HepG2 (cell line): ENCODE measurements at regions not wholly inside any gene's neighbourhood (a gene's known extent, or its start where the extent isn't known, plus 50 kb on each side); places are given as distances from the start of the nearest gene placed in this dataset.

Experiments used
- ATF7 ChIP-seq, 2 experiments: fragments of 450-650 bp in 1 of 2; sonication (generic) in 1 of 2; formaldehyde crosslinking in 1 of 2; IDR thresholded peaks; 2 replicates each; pipeline versions ENCODE4 v1.4.0 to v1.6.1; 2016 to 2020; ENCODE audit warnings: antibody characterized with exemption in 1 of 2, mild to moderate bottlenecking in 1 of 2, missing genetic modification reagents in 1 of 2
- CTCF ChIP-seq: sonication (generic); formaldehyde crosslinking; IDR thresholded peaks from 2 replicates; pipeline ENCODE4 v1.5.0; 2020; ENCODE audit warnings: mild to moderate bottlenecking, missing genetic modification reagents, moderate library complexity
- MTA1 ChIP-seq: sonication (generic); formaldehyde crosslinking; IDR thresholded peaks from 2 replicates; pipeline ENCODE4 v1.4.0; 2020; ENCODE audit warnings: missing genetic modification reagents, mild to moderate bottlenecking, borderline replicate concordance
- RBM22 ChIP-seq: fragments of 200-400 bp; formaldehyde crosslinking; optimal IDR thresholded peaks from 2 replicates; pipeline ENCODE3; 2017; ENCODE audit warnings: mild to moderate bottlenecking, low read length, moderate library complexity
- ZBTB7A ChIP-seq: sonication (generic); formaldehyde crosslinking; IDR thresholded peaks from 2 replicates; pipeline ENCODE4 v1.8.0; 2022; ENCODE audit warnings: mild to moderate bottlenecking, missing genetic modification reagents
- TF ChIP-seq, protein P1 (sequence below): sonication (generic); formaldehyde crosslinking; IDR thresholded peaks from one replicate; pipeline ENCODE4 v1.5.1; 2020; ENCODE audit warnings: mild to moderate bottlenecking, missing genetic modification reagents; ENCODE audit errors: not compliant biosample characterization
- TF ChIP-seq, protein P2 (sequence below): sonication (generic); formaldehyde crosslinking; conservative IDR thresholded peaks from 2 replicates; pipeline ENCODE4 v1.4.0; 2020; ENCODE audit warnings: missing genetic modification reagents

DNA sequence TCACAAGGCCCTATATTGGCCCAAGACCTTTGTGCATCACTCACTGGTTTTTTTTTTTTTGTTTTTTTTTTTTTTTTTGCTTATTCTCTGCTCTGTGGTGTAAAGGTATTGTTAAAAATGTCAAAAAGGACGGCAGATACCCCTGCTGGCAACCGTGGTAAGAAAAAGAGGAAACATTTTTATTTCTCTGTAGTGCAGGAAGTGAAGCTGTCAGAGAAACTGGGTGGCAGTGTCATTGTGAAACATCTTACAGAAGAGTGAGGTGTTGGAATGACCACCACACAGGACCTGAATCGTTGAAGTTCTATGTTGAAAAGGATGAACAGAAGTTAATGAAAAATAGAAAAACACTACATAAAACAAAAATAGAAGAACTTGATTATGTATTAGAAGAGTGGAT lies 346.4 kb downstream of the FGF9 start:
- no peak for TF ChIP-seq ZBTB7A (CRISPR knock-in tag)
- no peak for TF ChIP-seq ATF7 (IDR thresholded peaks at IDR 0.05)
- TF ChIP-seq ATF7 (CRISPR knock-in tag; IDR thresholded peaks at IDR 0.05), result no peak
- TF ChIP-seq, protein P1, sequence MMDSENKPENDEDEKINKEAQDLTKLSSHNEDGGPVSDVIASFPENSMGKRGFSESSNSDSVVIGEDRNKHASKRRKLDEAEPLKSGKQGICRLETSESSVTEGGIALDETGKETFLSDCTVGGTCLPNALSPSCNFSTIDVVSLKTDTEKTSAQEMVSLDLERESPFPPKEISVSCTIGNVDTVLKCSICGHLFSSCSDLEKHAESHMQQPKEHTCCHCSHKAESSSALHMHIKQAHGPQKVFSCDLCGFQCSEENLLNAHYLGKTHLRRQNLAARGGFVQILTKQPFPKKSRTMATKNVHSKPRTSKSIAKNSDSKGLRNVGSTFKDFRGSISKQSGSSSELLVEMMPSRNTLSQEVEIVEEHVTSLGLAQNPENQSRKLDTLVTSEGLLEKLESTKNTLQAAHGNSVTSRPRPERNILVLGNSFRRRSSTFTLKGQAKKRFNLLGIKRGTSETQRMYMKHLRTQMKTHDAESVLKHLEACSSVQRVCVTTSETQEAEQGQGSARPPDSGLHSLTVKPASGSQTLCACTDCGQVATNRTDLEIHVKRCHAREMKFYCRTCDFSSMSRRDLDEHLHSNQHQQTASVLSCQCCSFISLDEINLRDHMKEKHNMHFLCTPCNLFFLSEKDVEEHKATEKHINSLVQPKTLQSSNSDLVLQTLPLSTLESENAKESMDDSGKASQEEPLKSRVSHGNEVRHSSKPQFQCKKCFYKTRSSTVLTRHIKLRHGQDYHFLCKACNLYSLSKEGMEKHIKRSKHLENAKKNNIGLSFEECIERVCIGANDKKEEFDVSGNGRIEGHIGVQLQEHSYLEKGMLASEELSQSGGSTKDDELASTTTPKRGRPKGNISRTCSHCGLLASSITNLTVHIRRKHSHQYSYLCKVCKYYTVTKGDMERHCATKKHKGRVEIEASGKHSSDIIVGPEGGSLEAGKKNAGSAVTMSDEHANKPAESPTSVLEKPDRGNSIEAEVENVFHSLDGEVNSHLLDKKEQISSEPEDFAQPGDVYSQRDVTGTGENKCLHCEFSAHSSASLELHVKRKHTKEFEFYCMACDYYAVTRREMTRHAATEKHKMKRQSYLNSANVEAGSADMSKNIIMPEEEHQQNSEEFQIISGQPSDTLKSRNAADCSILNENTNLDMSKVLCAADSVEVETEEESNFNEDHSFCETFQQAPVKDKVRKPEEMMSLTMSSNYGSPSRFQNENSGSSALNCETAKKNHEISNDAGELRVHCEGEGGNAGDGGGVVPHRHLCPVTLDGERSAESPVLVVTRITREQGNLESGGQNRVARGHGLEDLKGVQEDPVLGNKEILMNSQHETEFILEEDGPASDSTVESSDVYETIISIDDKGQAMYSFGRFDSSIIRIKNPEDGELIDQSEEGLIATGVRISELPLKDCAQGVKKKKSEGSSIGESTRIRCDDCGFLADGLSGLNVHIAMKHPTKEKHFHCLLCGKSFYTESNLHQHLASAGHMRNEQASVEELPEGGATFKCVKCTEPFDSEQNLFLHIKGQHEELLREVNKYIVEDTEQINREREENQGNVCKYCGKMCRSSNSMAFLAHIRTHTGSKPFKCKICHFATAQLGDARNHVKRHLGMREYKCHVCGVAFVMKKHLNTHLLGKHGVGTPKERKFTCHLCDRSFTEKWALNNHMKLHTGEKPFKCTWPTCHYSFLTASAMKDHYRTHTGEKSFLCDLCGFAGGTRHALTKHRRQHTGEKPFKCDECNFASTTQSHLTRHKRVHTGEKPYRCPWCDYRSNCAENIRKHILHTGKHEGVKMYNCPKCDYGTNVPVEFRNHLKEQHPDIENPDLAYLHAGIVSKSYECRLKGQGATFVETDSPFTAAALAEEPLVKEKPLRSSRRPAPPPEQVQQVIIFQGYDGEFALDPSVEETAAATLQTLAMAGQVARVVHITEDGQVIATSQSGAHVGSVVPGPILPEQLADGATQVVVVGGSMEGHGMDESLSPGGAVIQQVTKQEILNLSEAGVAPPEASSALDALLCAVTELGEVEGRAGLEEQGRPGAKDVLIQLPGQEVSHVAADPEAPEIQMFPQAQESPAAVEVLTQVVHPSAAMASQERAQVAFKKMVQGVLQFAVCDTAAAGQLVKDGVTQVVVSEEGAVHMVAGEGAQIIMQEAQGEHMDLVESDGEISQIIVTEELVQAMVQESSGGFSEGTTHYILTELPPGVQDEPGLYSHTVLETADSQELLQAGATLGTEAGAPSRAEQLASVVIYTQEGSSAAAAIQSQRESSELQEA (CRISPR knock-in tag), result no peak
- TF ChIP-seq RBM22, result no peak
- TF ChIP-seq MTA1 (CRISPR knock-in tag), result no peak
- TF ChIP-seq CTCF, result no peak
- TF ChIP-seq, protein P2, sequence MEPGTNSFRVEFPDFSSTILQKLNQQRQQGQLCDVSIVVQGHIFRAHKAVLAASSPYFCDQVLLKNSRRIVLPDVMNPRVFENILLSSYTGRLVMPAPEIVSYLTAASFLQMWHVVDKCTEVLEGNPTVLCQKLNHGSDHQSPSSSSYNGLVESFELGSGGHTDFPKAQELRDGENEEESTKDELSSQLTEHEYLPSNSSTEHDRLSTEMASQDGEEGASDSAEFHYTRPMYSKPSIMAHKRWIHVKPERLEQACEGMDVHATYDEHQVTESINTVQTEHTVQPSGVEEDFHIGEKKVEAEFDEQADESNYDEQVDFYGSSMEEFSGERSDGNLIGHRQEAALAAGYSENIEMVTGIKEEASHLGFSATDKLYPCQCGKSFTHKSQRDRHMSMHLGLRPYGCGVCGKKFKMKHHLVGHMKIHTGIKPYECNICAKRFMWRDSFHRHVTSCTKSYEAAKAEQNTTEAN, result no peak
